SK-N-MC (cell line): ENCODE measurements at regions not wholly inside any gene's neighbourhood (a gene's known extent, or its start where the extent isn't known, plus 50 kb on each side); places are given as distances from the start of the nearest gene placed in this dataset.

Experiments
- EZH2 ChIP-seq: fragments of 200-600 bp; sonication (generic); IDR thresholded peaks from one replicate; pipeline ENCODE4 v1.6.1; 2017; ENCODE audit warnings: antibody characterized with exemption
- FOXP2 ChIP-seq: optimal IDR thresholded peaks from 2 replicates; pipeline ENCODE3; 2011; ENCODE audit warnings: mild to moderate bottlenecking, moderate library complexity; ENCODE audit not compliant: insufficient read depth; ENCODE audit errors: extremely low read length, control extremely low read depth
- POLR2AphosphoS5 ChIP-seq: IDR thresholded peaks from 2 replicates; pipeline ENCODE4 v1.6.1; 2012; ENCODE audit warnings: mild to moderate bottlenecking, low read depth, low read length, borderline replicate concordance

DNA sequence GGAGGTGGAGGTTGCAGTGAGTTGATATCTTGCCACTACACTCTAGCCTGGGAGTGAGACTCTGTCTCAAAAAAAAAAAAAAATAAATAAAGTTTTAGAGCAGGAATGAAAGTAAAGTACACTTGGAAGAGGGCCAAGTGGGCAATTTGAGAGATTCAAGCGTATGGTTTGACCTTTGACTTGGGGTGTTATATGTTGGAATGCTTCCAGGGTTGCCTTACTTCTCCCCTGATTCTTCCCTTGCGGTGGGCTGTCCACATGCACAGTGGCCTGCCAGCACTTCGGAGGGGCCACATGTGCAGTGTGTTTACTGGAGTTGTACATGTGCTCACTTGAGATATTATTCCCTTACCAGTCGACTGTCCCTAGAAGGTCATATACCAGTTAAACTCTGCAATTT lies 295.5 kb upstream of the PROX1 start:
- no peak for TF ChIP-seq POLR2AphosphoS5
- no peak for TF ChIP-seq EZH2
- no peak for TF ChIP-seq FOXP2
